NCI-H1436 (cell line): ENCODE measurements at regions not wholly inside any gene's neighbourhood (a gene's known extent, or its start where the extent isn't known, plus 50 kb on each side); places are given as distances from the start of the nearest gene placed in this dataset.

Experiments used
- DNase-seq: peaks from one replicate; lab custom pipeline; 2025; lab: John Stamatoyannopoulos, UW

GRCh38 chr2:153420394-153420793 lies 58.2 kb downstream of the RPRM start:
- no peak for DNase-seq

- DNase-seq, result no peak
These were observed 61.5 kb downstream of the RPRM start for GRCh38 chr2:153417077-153417476.

GRCh38 chr2:153416071-153416470 lies 62.5 kb downstream of the RPRM start:
- DNase-seq, result no peak

- DNase-seq, result no peak
These were observed 69.7 kb downstream of the RPRM start for GRCh38 chr2:153408710-153409385.

GRCh38 chr2:153405196-153405595 lies 73.4 kb downstream of the RPRM start:
- no peak for DNase-seq

GRCh38 chr2:153404792-153405191 lies 73.8 kb downstream of the RPRM start:
- DNase-seq, result no peak

- DNase-seq, result no peak
These were observed 74.6 kb downstream of the RPRM start for GRCh38 chr2:153403940-153404339.

GRCh38 chr2:153403352-153403751 lies 75.2 kb downstream of the RPRM start:
- DNase-seq, result peak; percentile 41

GRCh38 chr2:153394686-153395085 lies 83.9 kb downstream of the RPRM start:
- DNase-seq, result no peak

GRCh38 chr2:153394247-153394646 lies 84.3 kb downstream of the RPRM start:
- DNase-seq, result no peak

GRCh38 chr2:153393518-153393917 lies 85.0 kb downstream of the RPRM start:
- no peak for DNase-seq

- DNase-seq, result no peak
These were observed 87.4 kb downstream of the RPRM start for GRCh38 chr2:153391131-153391530.

GRCh38 chr2:153388246-153388645 lies 90.3 kb downstream of the RPRM start:
- DNase-seq, result no peak

- DNase-seq, result no peak
These were observed 91.4 kb downstream of the RPRM start for GRCh38 chr2:153387203-153387602.

- DNase-seq, result no peak
These were observed 92.1 kb downstream of the RPRM start for GRCh38 chr2:153386481-153386897.

- DNase-seq, result no peak
These were observed 104.9 kb downstream of the RPRM start for GRCh38 chr2:153373510-153374279.

GRCh38 chr2:153360239-153360638 lies 118.3 kb downstream of the RPRM start:
- DNase-seq, result no peak

- DNase-seq, result no peak
These were observed 124.2 kb downstream of the RPRM start for GRCh38 chr2:153354377-153354776.

- DNase-seq, result no peak
These were observed 129.0 kb downstream of the RPRM start for GRCh38 chr2:153349603-153350002.

- DNase-seq, result no peak
These were observed 130.6 kb downstream of the RPRM start for GRCh38 chr2:153347818-153348495.

- DNase-seq, result no peak
These were observed 157.7 kb downstream of the RPRM start for GRCh38 chr2:153320879-153321278.

GRCh38 chr2:153311432-153311831 lies 167.1 kb downstream of the RPRM start:
- DNase-seq, result no peak

- no peak for DNase-seq
These were observed 170.1 kb downstream of the RPRM start for GRCh38 chr2:153308466-153308865.
